ENCODE measurements at regions not wholly inside any gene's neighbourhood (a gene's known extent, or its start where the extent isn't known, plus 50 kb on each side); places are given as distances from the start of the nearest gene placed in this dataset.
"Not testable (repeated sequence)": the region's sequence is repeated elsewhere in the genome, so short reads cannot be mapped to it uniquely, and the experiment has no call there.

DNA sequence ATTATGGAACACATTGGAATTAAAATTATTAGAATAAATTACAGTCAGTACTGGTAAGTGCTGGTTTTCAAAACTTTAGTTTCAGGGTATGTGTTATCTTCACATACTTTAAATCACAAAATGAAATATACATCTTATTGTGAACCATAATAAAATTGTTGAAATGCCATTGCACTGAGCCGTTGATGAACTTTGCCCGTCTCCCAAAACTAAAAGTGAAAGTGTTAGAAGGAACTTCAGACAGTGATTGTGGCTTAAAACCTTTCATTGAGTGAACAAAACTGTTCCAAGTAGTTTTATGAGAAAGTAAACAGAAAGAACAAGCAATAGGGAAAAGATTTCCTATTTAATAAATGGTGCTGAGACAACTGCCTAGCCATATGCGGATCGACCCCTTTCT lies 811.6 kb downstream of the PLCL1 start:
- Histone ChIP-seq H2AFZ (ENCODE audit: low read length) (no peak overlapping the region), H3K36me3 (ENCODE audit: low read depth, low read length) (no peaks in the 10 kb centered on the region), H3K27me3 (ENCODE audit: low read length) (no peaks in the 10 kb centered on the region), H3K9me3 (ENCODE audit: low read length) (no peaks in the 10 kb centered on the region), H3K9ac (ENCODE audit: low read length) (no peak overlapping the region), H4K20me1 (ENCODE audit: low read length) (no peaks in the 10 kb centered on the region), H3K4me3 (ENCODE audit: low read length) (no peak overlapping the region), H3K79me2 (ENCODE audit: low read length) (no peaks in the 10 kb centered on the region), H3K27ac (ENCODE audit: low read length) (no peak overlapping the region), H3K4me1 (ENCODE audit: insufficient read depth, low read length) (no peaks in the 10 kb centered on the region), H3F3A (ENCODE audit: low read length, unreplicated experiment) (no peaks in the 10 kb centered on the region), H3K4me2 (ENCODE audit: low read length) (no peak overlapping the region), H3K9me2 (replicated peaks; ENCODE audit: low read length) (no peaks in the 10 kb centered on the region)
- ATAC-seq (no peak), DNase-seq (no peak)
- CTCF ChIA-PET, result no interaction called here
- POLR2A ChIA-PET (ENCODE audit: unreplicated experiment), result no interaction called here
- no TSS peak for BruUV-seq (replicated peaks)
- intact Hi-C loops (cut with micrococcal nuclease), result no loop called here
- TF ChIP-seq EZH2 (IDR thresholded peaks at IDR 0.05; ENCODE audit: low read length, unreplicated experiment) (no peak), EZH2phosphoT487 (IDR thresholded peaks at IDR 0.05; ENCODE audit: borderline replicate concordance, low read length) (no peak)
- TF ChIP-seq, protein P1, sequence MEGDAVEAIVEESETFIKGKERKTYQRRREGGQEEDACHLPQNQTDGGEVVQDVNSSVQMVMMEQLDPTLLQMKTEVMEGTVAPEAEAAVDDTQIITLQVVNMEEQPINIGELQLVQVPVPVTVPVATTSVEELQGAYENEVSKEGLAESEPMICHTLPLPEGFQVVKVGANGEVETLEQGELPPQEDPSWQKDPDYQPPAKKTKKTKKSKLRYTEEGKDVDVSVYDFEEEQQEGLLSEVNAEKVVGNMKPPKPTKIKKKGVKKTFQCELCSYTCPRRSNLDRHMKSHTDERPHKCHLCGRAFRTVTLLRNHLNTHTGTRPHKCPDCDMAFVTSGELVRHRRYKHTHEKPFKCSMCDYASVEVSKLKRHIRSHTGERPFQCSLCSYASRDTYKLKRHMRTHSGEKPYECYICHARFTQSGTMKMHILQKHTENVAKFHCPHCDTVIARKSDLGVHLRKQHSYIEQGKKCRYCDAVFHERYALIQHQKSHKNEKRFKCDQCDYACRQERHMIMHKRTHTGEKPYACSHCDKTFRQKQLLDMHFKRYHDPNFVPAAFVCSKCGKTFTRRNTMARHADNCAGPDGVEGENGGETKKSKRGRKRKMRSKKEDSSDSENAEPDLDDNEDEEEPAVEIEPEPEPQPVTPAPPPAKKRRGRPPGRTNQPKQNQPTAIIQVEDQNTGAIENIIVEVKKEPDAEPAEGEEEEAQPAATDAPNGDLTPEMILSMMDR (conservative IDR thresholded peaks at IDR 0.05; ENCODE audit: low read depth, low read length), result no peak

DNA sequence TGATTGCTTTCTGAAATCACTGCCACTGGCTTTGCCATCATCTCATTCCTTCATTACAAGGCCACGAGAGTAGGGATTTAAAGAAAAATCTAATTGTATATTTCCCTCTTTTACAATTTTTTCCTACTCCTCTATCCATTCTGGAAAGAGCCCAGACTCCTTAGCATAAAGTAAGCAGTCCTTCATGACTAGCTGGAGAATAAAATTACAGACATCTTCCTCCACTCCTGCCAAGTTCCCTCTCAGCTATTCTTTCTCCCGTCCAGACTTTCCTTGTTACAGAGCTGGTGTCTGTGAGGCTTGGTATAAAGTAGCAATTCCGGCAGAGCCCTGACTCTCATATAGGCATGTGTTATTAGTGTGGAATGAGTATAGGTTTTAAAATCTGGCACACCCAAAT lies 806.8 kb downstream of the PLCL1 start:
- H3K4me1 ChIP-seq (ENCODE audit: insufficient read depth, low read length), result no peaks in the 10 kb centered on the region
- no peaks in the 10 kb centered on the region for H3K79me2 ChIP-seq (ENCODE audit: low read length)
- ATAC-seq (no peak), DNase-seq (no peak)
- BruUV-seq (replicated peaks), result no TSS peak
- H4K20me1 ChIP-seq (ENCODE audit: low read length), result no peaks in the 10 kb centered on the region
- no peaks in the 10 kb centered on the region for H3K36me3 ChIP-seq (ENCODE audit: low read depth, low read length)
- no peaks in the 10 kb centered on the region for H3K9me2 ChIP-seq (replicated peaks; ENCODE audit: low read length)
- no peak for TF ChIP-seq EZH2phosphoT487 (IDR thresholded peaks at IDR 0.05; ENCODE audit: borderline replicate concordance, low read length)
- TF ChIP-seq EZH2 (IDR thresholded peaks at IDR 0.05; ENCODE audit: low read length, unreplicated experiment), result no peak
- TF ChIP-seq, protein P1 (conservative IDR thresholded peaks at IDR 0.05; ENCODE audit: low read depth, low read length), result no peak
- H3K9me3 ChIP-seq (ENCODE audit: low read length), result no peaks in the 10 kb centered on the region
- no peak overlapping the region for H3K9ac ChIP-seq (ENCODE audit: low read length)
- H3F3A ChIP-seq (ENCODE audit: low read length, unreplicated experiment), result no peaks in the 10 kb centered on the region
- CTCF ChIA-PET, result no interaction called here
- H3K4me3 ChIP-seq (ENCODE audit: low read length), result no peak overlapping the region
- H3K27me3 ChIP-seq (ENCODE audit: low read length), result no peaks in the 10 kb centered on the region
- intact Hi-C loops (cut with micrococcal nuclease), result no loop called here
- POLR2A ChIA-PET (ENCODE audit: unreplicated experiment), result no interaction called here
- no peak overlapping the region for H3K27ac ChIP-seq (ENCODE audit: low read length)
- no peak overlapping the region for H2AFZ ChIP-seq (ENCODE audit: low read length)
- H3K4me2 ChIP-seq (ENCODE audit: low read length), result no peak overlapping the region

DNA sequence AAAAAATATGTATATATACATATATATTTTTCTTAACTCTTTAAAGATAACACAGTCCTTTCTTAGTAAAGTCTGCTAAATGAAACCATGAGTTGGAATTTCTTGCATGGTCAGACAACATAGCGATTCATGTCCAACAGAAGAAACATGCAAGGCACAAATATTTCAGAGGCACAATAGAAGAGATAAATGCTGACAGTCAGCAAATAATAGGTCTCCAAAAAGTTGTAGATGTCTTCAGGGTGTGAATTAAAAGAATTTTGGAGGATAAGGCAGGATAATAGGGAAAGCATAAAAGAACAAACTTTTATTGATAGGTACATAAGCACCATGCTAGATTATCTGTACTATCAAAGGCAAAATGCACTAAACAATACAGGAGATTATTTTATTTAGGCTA lies 800.2 kb downstream of the PLCL1 start:
- no peak overlapping the region for H3K4me3 ChIP-seq (ENCODE audit: low read length)
- no peaks in the 10 kb centered on the region for H3K9me2 ChIP-seq (replicated peaks; ENCODE audit: low read length)
- H3K36me3 ChIP-seq (ENCODE audit: low read depth, low read length), result no peaks in the 10 kb centered on the region
- H3K4me2 ChIP-seq (ENCODE audit: low read length), result no peak overlapping the region
- ChIA-PET POLR2A (ENCODE audit: unreplicated experiment) (no interaction called here), CTCF (no interaction called here)
- no peak for TF ChIP-seq EZH2phosphoT487 (IDR thresholded peaks at IDR 0.05; ENCODE audit: borderline replicate concordance, low read length)
- TF ChIP-seq, protein P1 (conservative IDR thresholded peaks at IDR 0.05; ENCODE audit: low read depth, low read length), result no peak
- TF ChIP-seq EZH2 (IDR thresholded peaks at IDR 0.05; ENCODE audit: low read length, unreplicated experiment), result no peak
- no peak overlapping the region for H3K27ac ChIP-seq (ENCODE audit: low read length)
- H4K20me1 ChIP-seq (ENCODE audit: low read length), result no peaks in the 10 kb centered on the region
- no TSS peak for BruUV-seq (replicated peaks)
- DNase-seq (no peak), ATAC-seq (no peak)
- no peaks in the 10 kb centered on the region for H3K9me3 ChIP-seq (ENCODE audit: low read length)
- no peaks in the 10 kb centered on the region for H3K4me1 ChIP-seq (ENCODE audit: insufficient read depth, low read length)
- H3K27me3 ChIP-seq (ENCODE audit: low read length), result no peaks in the 10 kb centered on the region
- no peaks in the 10 kb centered on the region for H3F3A ChIP-seq (ENCODE audit: low read length, unreplicated experiment)
- no peak overlapping the region for H3K9ac ChIP-seq (ENCODE audit: low read length)
- H2AFZ ChIP-seq (ENCODE audit: low read length), result no peak overlapping the region
- intact Hi-C loops (cut with micrococcal nuclease), result no loop called here
- no peaks in the 10 kb centered on the region for H3K79me2 ChIP-seq (ENCODE audit: low read length)

DNA sequence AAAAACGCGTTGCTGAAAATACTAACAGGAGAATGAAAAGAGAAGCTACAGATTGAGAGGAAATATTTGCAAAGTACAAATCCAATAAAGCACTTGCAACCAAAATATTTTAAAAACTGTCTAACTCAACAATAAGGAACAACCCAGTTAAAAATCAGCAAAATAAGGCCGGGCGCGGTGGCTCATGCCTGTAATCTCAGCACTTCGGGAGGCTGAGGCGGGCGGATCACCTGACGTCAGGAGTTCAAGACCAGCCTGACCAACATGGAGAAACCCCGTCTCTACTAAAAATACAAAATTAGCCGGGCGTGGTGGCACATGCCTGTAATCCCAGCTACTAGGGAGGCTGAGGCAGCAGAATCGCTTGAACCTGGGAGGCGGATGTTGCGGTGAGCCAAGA lies 798.6 kb downstream of the PLCL1 start:
- H3F3A ChIP-seq (ENCODE audit: low read length, unreplicated experiment); H3K27me3 ChIP-seq (ENCODE audit: low read length); POLR2A ChIA-PET (ENCODE audit: unreplicated experiment); H3K79me2 ChIP-seq (ENCODE audit: low read length); H4K20me1 ChIP-seq (ENCODE audit: low read length); H3K27ac ChIP-seq (ENCODE audit: low read length); CTCF ChIA-PET; H3K9me3 ChIP-seq (ENCODE audit: low read length); H3K36me3 ChIP-seq (ENCODE audit: low read depth, low read length); DNase-seq; H2AFZ ChIP-seq (ENCODE audit: low read length); H3K4me1 ChIP-seq (ENCODE audit: insufficient read depth, low read length); H3K4me3 ChIP-seq (ENCODE audit: low read length); H3K9me2 ChIP-seq (replicated peaks; ENCODE audit: low read length); ATAC-seq; H3K4me2 ChIP-seq (ENCODE audit: low read length); BruUV-seq (replicated peaks); H3K9ac ChIP-seq (ENCODE audit: low read length); intact Hi-C loops (cut with micrococcal nuclease): not testable (repeated sequence)

All from PC-3 (cell line).